Spleen (tissue), 11 donors: ENCODE measurements at regions not wholly inside any gene's neighbourhood (a gene's known extent, or its start where the extent isn't known, plus 50 kb on each side); places are given as distances from the start of the nearest gene placed in this dataset.

Source experiments
- DNase-seq: peaks from one replicate; pipeline ENCODE4 v3.0.0-alpha.2; 2020
- H3K27ac ChIP-seq, 8 donors: fragments of 200-600 bp; sonication (generic) in 7 of 8; 1 replicate in 4 of 8; 2 replicates in 4 of 8; pipeline versions ENCODE4 v1.5.0 to v1.8.0; 2016 to 2021; ENCODE audit warnings: inconsistent platforms in 4 of 8, mild to moderate bottlenecking in 4 of 8, moderate library complexity in 1 of 8
- H3K27me3 ChIP-seq, 7 donors: fragments of 200-600 bp; sonication (generic) in 6 of 7; replicated peaks in 1 of 7; 1 replicate in 4 of 7; 2 replicates in 3 of 7; pipeline versions ENCODE4 v1.5.0 to v1.8.0; 2016 to 2021; ENCODE audit warnings: inconsistent platforms in 3 of 7, mild to moderate bottlenecking in 1 of 7
- H3K36me3 ChIP-seq, 6 donors: fragments of 200-600 bp; sonication (generic) in 5 of 6; 1 replicate in 4 of 6; 2 replicates in 2 of 6; pipeline versions ENCODE4 v1.5.0 to v1.8.0; 2016 to 2021; ENCODE audit warnings: inconsistent platforms in 2 of 6
- H3K4me1 ChIP-seq, 6 donors: fragments of 200-600 bp; sonication (generic) in 5 of 6; 1 replicate in 3 of 6; 2 replicates in 3 of 6; pipeline versions ENCODE4 v1.5.0 to v1.8.0; 2016 to 2021; ENCODE audit warnings: inconsistent platforms in 3 of 6
- H3K4me3 ChIP-seq, 8 donors: fragments of 200-600 bp; sonication (generic) in 7 of 8; 1 replicate in 4 of 8; 2 replicates in 4 of 8; pipeline versions ENCODE4 v1.5.0 to v1.8.0; 2016 to 2021; ENCODE audit warnings: inconsistent platforms in 4 of 8, mild to moderate bottlenecking in 4 of 8, moderate library complexity in 2 of 8
- H3K9me3 ChIP-seq, 8 donors: fragments of 200-600 bp; sonication (generic) in 7 of 8; 1 replicate in 4 of 8; 2 replicates in 4 of 8; pipeline versions ENCODE4 v1.5.0 to v1.8.0; 2016 to 2021; ENCODE audit warnings: inconsistent platforms in 4 of 8
- POLR2A ChIP-seq, 3 donors: fragments of 450-650 bp; IDR thresholded peaks; one replicate each; pipeline ENCODE4 v1.5.1; 2017; ENCODE audit warnings: antibody characterized with exemption in 3 of 3, mild to moderate bottlenecking in 1 of 3
- POLR2AphosphoS5 ChIP-seq, 3 donors: sonication (generic); formaldehyde crosslinking; IDR thresholded peaks; one replicate each; pipeline ENCODE4 v1.5.1; 2017; ENCODE audit warnings: antibody characterized with exemption in 3 of 3
- WGBS, 5 donors: extraction: QIAGEN DNeasy Blood & Tissue Kit in 3 of 5; methylation state at CpG; one replicate each; pipeline versions ENCODE4 v1.1.5 to v1.1.7; 2013 to 2018; 5-methylcytosine and 5-hydroxymethylcytosine counted together
- intact Hi-C: fragments of 100-400 bp; cut with DNase I; formaldehyde crosslinking; loops from one replicate; pipeline ENCODE4 v1.15.0; 2023; ENCODE audit warnings: low total_unique reads
- TF ChIP-seq, protein P1 (sequence below), 11 experiments: fragments of 200-600 bp in 7 of 11; fragments of 450-650 bp in 4 of 11; sonication (generic) in 4 of 11; IDR thresholded peaks in 8 of 11; conservative IDR thresholded peaks in 3 of 11; 1 replicate in 7 of 11; 2 replicates in 4 of 11; pipeline versions ENCODE4 v1.4.0 to v1.8.0; 2016 to 2021; ENCODE audit warnings: antibody characterized with exemption in 11 of 11, inconsistent platforms in 4 of 11, mild to moderate bottlenecking in 1 of 11
- donor health status: healthy with polysubstance abuse.
- donor health status: DM: no; HTN: no; CAD: no; lungs with moderate emphysema.
- donor health status: DM: no; HTN: no; CAD: no.
- donor health status: Bipolar disorder and iron deficiency.
- donor health status: healthy.
- donor health status: DM: no; HTN: no; CAD: no.
- donor health status: DM: yes; HTN: yes; CAD: no.

DNA sequence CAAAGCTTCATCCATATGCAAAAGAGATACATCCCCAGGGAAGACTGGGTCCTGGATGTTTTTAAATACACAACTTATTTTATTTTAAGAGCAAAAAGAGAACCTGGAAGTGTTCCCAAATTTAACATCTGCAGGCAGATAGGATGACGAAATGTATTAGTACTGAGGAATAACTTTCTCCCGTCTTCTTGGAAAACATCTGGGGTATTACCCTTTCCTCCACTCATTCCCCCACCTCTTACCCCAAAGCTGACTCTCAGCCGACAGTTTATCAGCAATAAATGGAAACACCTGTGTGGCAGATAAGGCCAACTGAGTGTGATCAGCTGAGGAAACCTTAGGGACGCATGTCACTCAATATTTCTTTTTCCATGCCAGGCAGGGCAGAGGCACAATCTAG lies 435.6 kb upstream of the NPVF start:
- no peaks in the 10 kb centered on the region for H3K36me3 ChIP-seq
- H3K27me3 ChIP-seq, result no peaks in the 10 kb centered on the region
- no peak overlapping the region for H3K4me3 ChIP-seq
- no peak overlapping the region for H3K27ac ChIP-seq
- H3K9me3 ChIP-seq, result no peaks in the 10 kb centered on the region
- DNase-seq, result no peak
- H3K4me1 ChIP-seq, result peaks cover 0 to 1% (median 0%) of the 10 kb centered on the region in 6 donors
- WGBS, 5 donors, result 54 to 62% (median 58%) methylated on average over 4 of the region's 4 CpGs
- TF ChIP-seq, protein P1, sequence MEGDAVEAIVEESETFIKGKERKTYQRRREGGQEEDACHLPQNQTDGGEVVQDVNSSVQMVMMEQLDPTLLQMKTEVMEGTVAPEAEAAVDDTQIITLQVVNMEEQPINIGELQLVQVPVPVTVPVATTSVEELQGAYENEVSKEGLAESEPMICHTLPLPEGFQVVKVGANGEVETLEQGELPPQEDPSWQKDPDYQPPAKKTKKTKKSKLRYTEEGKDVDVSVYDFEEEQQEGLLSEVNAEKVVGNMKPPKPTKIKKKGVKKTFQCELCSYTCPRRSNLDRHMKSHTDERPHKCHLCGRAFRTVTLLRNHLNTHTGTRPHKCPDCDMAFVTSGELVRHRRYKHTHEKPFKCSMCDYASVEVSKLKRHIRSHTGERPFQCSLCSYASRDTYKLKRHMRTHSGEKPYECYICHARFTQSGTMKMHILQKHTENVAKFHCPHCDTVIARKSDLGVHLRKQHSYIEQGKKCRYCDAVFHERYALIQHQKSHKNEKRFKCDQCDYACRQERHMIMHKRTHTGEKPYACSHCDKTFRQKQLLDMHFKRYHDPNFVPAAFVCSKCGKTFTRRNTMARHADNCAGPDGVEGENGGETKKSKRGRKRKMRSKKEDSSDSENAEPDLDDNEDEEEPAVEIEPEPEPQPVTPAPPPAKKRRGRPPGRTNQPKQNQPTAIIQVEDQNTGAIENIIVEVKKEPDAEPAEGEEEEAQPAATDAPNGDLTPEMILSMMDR (IDR thresholded peaks at IDR 0.05 in 8 of 11, conservative IDR thresholded peaks at IDR 0.05 in 3 of 11), result no peak
- TF ChIP-seq POLR2A (IDR thresholded peaks at IDR 0.05) (no peak), POLR2AphosphoS5 (IDR thresholded peaks at IDR 0.05) (no peak)
- intact Hi-C loops, result no loop called here

DNA sequence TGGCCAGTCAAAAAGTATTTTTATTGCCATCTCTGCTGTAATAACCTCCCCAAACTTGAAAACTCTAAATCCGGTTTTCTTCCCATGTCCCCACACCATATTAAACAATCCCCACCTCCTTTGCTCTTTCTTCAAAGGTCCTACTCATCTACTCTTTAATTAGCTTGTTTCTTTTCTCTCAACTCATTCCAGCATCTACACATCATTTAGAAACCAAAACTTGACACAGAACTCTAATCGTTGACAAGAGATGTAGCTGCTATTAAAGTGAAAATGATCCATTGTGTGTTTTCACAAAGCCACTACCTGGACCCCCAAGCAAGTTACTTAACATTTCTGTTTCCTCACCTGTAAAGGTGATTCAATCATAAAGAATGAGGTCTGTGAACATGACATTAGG lies 436.3 kb upstream of the NPVF start:
- Histone ChIP-seq H3K27ac (no peak overlapping the region), H3K27me3 (no peaks in the 10 kb centered on the region), H3K9me3 (no peaks in the 10 kb centered on the region), H3K4me1 (no peaks in the 10 kb centered on the region), H3K36me3 (no peaks in the 10 kb centered on the region), H3K4me3 (no peak overlapping the region)
- WGBS, 5 donors, result 44 to 71% (median 56%) methylated on average over 2 of the region's 2 CpGs
- intact Hi-C loops, result no loop called here
- TF ChIP-seq, protein P1 (IDR thresholded peaks at IDR 0.05 in 8 of 11, conservative IDR thresholded peaks at IDR 0.05 in 3 of 11), result no peak
- TF ChIP-seq POLR2AphosphoS5 (IDR thresholded peaks at IDR 0.05) (no peak), POLR2A (IDR thresholded peaks at IDR 0.05) (no peak)
- DNase-seq, result no peak

DNA sequence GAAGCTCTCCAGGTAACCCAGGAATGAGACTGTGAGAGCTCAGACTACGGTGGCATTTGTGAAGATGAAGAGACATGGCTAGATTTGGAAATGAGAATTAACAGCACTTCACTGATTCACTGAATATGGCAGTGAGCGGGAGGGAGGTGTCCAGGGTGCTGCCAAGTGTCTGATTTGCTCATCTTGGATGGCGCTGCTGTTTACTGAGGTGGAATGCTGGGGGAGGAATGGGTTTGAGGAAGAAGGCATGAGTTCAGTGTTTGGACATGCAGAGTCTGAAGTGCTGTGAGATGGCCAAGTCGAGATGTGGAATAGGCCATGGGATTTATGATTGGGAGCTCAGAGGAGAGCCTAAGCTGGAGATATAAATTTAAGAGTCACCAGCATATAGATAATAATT lies 437.1 kb upstream of the NPVF start:
- no peak overlapping the region for H3K27ac ChIP-seq
- no peaks in the 10 kb centered on the region for H3K27me3 ChIP-seq
- intact Hi-C loops, result no loop called here
- 74 to 89% (median 77%) methylated on average over 4 of the region's 4 CpGs for WGBS, 5 donors
- TF ChIP-seq, protein P1 (IDR thresholded peaks at IDR 0.05 in 8 of 11, conservative IDR thresholded peaks at IDR 0.05 in 3 of 11), result no peak
- no peak for TF ChIP-seq POLR2AphosphoS5 (IDR thresholded peaks at IDR 0.05)
- no peak for TF ChIP-seq POLR2A (IDR thresholded peaks at IDR 0.05)
- no peaks in the 10 kb centered on the region for H3K9me3 ChIP-seq
- H3K4me1 ChIP-seq, result no peaks in the 10 kb centered on the region
- no peak for DNase-seq
- no peak overlapping the region for H3K4me3 ChIP-seq
- no peaks in the 10 kb centered on the region for H3K36me3 ChIP-seq

DNA sequence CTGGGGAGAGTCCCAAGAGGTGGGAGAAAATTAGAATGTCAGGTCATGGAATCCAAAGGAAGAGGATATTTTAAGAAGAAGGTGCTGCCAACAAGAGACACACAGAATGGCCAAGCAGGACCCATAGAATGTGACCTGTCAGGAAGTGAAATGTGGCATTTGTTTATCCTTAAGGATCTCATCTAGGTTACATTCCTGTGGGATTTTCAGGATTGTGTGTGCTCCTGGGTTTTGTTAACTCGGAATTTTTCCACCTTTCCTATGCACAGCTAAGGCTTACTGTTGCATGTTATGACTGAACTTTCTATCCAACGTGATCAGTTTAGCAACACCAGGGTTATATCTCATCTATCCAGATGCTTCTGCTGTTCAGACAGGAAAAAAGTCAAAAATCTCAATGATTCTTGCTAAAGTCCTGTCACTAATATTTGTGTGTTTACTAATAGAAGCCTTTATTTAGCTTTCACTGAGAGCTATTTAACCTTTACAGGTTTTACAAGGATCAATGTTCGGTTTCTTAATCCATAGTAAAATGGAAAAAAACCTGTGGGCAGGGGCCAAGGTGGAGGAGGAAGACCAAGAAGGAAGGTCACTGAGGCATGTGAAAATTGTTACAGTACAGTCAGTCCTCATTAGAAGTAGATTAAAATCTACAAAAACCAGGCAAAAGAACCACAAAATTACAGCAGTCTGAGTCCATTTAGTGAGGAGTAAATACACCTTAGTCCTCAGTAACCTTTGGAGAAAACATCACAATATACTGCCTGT lies 437.8 kb upstream of the NPVF start:
- Histone ChIP-seq H3K4me3 (no peak overlapping the region), H3K4me1 (no peaks in the 10 kb centered on the region), H3K9me3 (no peaks in the 10 kb centered on the region), H3K36me3 (no peaks in the 10 kb centered on the region), H3K27me3 (no peaks in the 10 kb centered on the region), H3K27ac (no peak overlapping the region)
- intact Hi-C loops, result no loop called here
- TF ChIP-seq, protein P1 (IDR thresholded peaks at IDR 0.05 in 8 of 11, conservative IDR thresholded peaks at IDR 0.05 in 3 of 11), result no peak
- TF ChIP-seq POLR2A (IDR thresholded peaks at IDR 0.05) (no peak), POLR2AphosphoS5 (IDR thresholded peaks at IDR 0.05) (no peak)
- no peak for DNase-seq
- 63 to 81% (median 70%) methylated on average over 3 of the region's 3 CpGs for WGBS, 5 donors
